ENCODE measurements at regions not wholly inside any gene's neighbourhood (a gene's known extent, or its start where the extent isn't known, plus 50 kb on each side); places are given as distances from the start of the nearest gene placed in this dataset.

- TF ChIP-seq CTCF (IDR thresholded peaks at IDR 0.05) = no peak
- TF ChIP-seq POLR2A (IDR thresholded peaks at IDR 0.05) = no peak
Measured at GRCh38 chr10:25707976-25708671, 225.9 kb upstream of the MYO3A start.
